OCI-LY7 (cell line): ENCODE measurements at regions not wholly inside any gene's neighbourhood (a gene's known extent, or its start where the extent isn't known, plus 50 kb on each side); places are given as distances from the start of the nearest gene placed in this dataset.

Experiments used
- EZH2phosphoT487 ChIP-seq: fragments of 200-600 bp; sonication (generic); IDR thresholded peaks from 2 replicates; pipeline ENCODE4 v1.6.1; 2018; ENCODE audit warnings: low read depth, borderline replicate concordance, mild to moderate bottlenecking, mixed run types, antibody characterized with exemption, low read length, moderate library complexity, mixed read lengths
- TF ChIP-seq, protein P1 (sequence below): fragments of 200-600 bp; sonication (generic); conservative IDR thresholded peaks from 2 replicates; pipeline ENCODE4 v1.5.1; 2014; ENCODE audit warnings: mild to moderate bottlenecking, antibody characterized with exemption, low read length, moderate library complexity, mixed read lengths

- TF ChIP-seq, protein P1, sequence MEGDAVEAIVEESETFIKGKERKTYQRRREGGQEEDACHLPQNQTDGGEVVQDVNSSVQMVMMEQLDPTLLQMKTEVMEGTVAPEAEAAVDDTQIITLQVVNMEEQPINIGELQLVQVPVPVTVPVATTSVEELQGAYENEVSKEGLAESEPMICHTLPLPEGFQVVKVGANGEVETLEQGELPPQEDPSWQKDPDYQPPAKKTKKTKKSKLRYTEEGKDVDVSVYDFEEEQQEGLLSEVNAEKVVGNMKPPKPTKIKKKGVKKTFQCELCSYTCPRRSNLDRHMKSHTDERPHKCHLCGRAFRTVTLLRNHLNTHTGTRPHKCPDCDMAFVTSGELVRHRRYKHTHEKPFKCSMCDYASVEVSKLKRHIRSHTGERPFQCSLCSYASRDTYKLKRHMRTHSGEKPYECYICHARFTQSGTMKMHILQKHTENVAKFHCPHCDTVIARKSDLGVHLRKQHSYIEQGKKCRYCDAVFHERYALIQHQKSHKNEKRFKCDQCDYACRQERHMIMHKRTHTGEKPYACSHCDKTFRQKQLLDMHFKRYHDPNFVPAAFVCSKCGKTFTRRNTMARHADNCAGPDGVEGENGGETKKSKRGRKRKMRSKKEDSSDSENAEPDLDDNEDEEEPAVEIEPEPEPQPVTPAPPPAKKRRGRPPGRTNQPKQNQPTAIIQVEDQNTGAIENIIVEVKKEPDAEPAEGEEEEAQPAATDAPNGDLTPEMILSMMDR = no peak
- TF ChIP-seq EZH2phosphoT487 = no peak
Observed at GRCh38 chr2:742221-742620, 65.0 kb upstream of the TMEM18 start.
